HepG2 (cell line): ENCODE measurements at regions not wholly inside any gene's neighbourhood (a gene's known extent, or its start where the extent isn't known, plus 50 kb on each side); places are given as distances from the start of the nearest gene placed in this dataset.
"Not testable (repeated sequence)": the region's sequence is repeated elsewhere in the genome, so short reads cannot be mapped to it uniquely, and the experiment has no call there.

Source experiments
- ATAC-seq: fragments of 200-7000 bp; cut with Tn5 transposase; 3 replicates; pipeline ENCODE4 v1.9.1; 2020; ENCODE audit warnings: mild to moderate bottlenecking, moderate library complexity
- BruUV-seq: library from RNA; stranded (reverse); fragments of 400-500 nt; replicated peaks from 2 replicates; lab custom pipeline; 2021; lab: Mats Ljungman, UMichigan
- CTCF ChIA-PET: fragments of 300-600 bp; formaldehyde crosslinking; extraction: SDS; loops from one replicate; lab custom pipeline; 2021; ENCODE audit warnings: low total read pairs, inconsistent platforms, low intra/inter-chr PET ratio; lab: Yijun Ruan, JAX
- POLR2A ChIA-PET: fragments of 350-600 bp; sonication (Branson Sonifier 250); formaldehyde crosslinking; loops from one replicate; lab custom pipeline; 2020; ENCODE audit warnings: antibody characterized with exemption, inconsistent platforms; lab: Yijun Ruan, JAX
- DNase-seq: peaks from one replicate; pipeline ENCODE4 v3.0.0-alpha.2; 2015; ENCODE audit warnings: low spot score
- FAIRE-seq: peaks from 3 replicates; lab custom pipeline; 2011; peaks lifted over from hg19 to GRCh38; lab: Jason Lieb, UNC
- H2AFZ ChIP-seq: one replicate; pipeline ENCODE4 v1.6.1; 2011; ENCODE audit warnings: low read length, inconsistent platforms
- H3K27ac ChIP-seq: fragments of 300-600 bp; 3 replicates; pipeline ENCODE4 v1.8.0; 2011; ENCODE audit warnings: mixed run types, mild to moderate bottlenecking, mixed read lengths, low read length, inconsistent platforms; ENCODE audit not compliant: insufficient read depth; ENCODE audit errors: extremely low read length
- H3K27me3 ChIP-seq, 2 experiments: fragments of 200-600 bp in 1 of 2; 2 replicates in 1 of 2; 3 replicates in 1 of 2; pipeline versions ENCODE4 v1.6.0 to v1.8.0; 2011; ENCODE audit warnings: low read length in 2 of 2, mild to moderate bottlenecking in 2 of 2, moderate library complexity in 2 of 2, inconsistent platforms in 1 of 2; ENCODE audit not compliant: insufficient read depth in 2 of 2, control insufficient read depth in 1 of 2
- H3K36me3 ChIP-seq, 2 experiments: fragments of 200-600 bp in 1 of 2; replicated peaks in 1 of 2; 2 replicates in 1 of 2; 3 replicates in 1 of 2; pipeline versions ENCODE4 v1.5.1 to v1.8.0; 2011; ENCODE audit warnings: low read length in 2 of 2, inconsistent platforms in 1 of 2; ENCODE audit not compliant: insufficient read depth in 2 of 2, control insufficient read depth in 1 of 2
- H3K4me1 ChIP-seq: 2 replicates; pipeline ENCODE4 v1.5.1; 2012; ENCODE audit warnings: low read length, inconsistent platforms; ENCODE audit not compliant: insufficient read depth
- H3K4me2 ChIP-seq: 2 replicates; pipeline ENCODE4 v1.6.0; 2011; ENCODE audit warnings: low read depth, low read length, inconsistent platforms
- H3K4me3 ChIP-seq, 3 experiments: fragments of 200-600 bp in 1 of 3; sonication (generic), shearing (Covaris generic) in 1 of 3; replicated peaks in 1 of 3; 2 replicates each; pipeline ENCODE4 v1.5.1; 2011 to 2016; ENCODE audit warnings: low read length in 3 of 3, inconsistent platforms in 2 of 3, low read depth in 2 of 3, mild to moderate bottlenecking in 2 of 3, control low read depth in 1 of 3, mixed read lengths in 1 of 3; ENCODE audit not compliant: insufficient read depth in 1 of 3
- H3K79me2 ChIP-seq: one replicate; pipeline ENCODE4 v1.6.1; 2011; ENCODE audit warnings: low read length, inconsistent platforms; ENCODE audit not compliant: insufficient read depth
- H3K9ac ChIP-seq: 2 replicates; pipeline ENCODE4 v1.6.0; 2011; ENCODE audit warnings: mild to moderate bottlenecking, low read depth, low read length, inconsistent platforms; ENCODE audit not compliant: insufficient read depth
- H3K9me3 ChIP-seq: 2 replicates; pipeline ENCODE4 v1.5.1; 2012; ENCODE audit warnings: mild to moderate bottlenecking, low read length
- H4K20me1 ChIP-seq: 2 replicates; pipeline ENCODE4 v1.6.0; 2011; ENCODE audit warnings: inconsistent platforms, mild to moderate bottlenecking, low read length, moderate library complexity; ENCODE audit not compliant: insufficient read depth
- MAFF ChIP-seq: IDR thresholded peaks from 2 replicates; pipeline ENCODE4 v1.6.1; 2011; ENCODE audit warnings: low read depth, low read length, improper control_type of control experiment
- MAFK ChIP-seq, 2 experiments: IDR thresholded peaks in 1 of 2; conservative IDR thresholded peaks in 1 of 2; 2 replicates each; pipeline ENCODE4 v1.6.1; 2011; ENCODE audit warnings: improper control_type of control experiment in 2 of 2, low read length in 2 of 2
- RNF2 ChIP-seq: fragments of 450-650 bp; conservative IDR thresholded peaks from 2 replicates; pipeline ENCODE4 v1.6.1; 2016; ENCODE audit warnings: low read depth
- ZNF501 ChIP-seq: sonication (generic); formaldehyde crosslinking; IDR thresholded peaks from 2 replicates; pipeline ENCODE4 v1.5.1; 2020; ENCODE audit warnings: mild to moderate bottlenecking, moderate library complexity, missing genetic modification reagents
- WGBS: methylation state at CpG from one replicate; pipeline ENCODE4 v1.1.6; 2017; ENCODE audit warnings: low lambda C conversion rate; 5-methylcytosine and 5-hydroxymethylcytosine counted together
- in situ Hi-C: cut with HindIII; loops from 2 replicates; pipeline ENCODE4 v1.10.0; 2017; ENCODE audit warnings: low pct_unique_long_range_greater_than_20kb; ENCODE audit not compliant: extremely low pct_ligation_motif_present
- intact Hi-C: fragments of 100-400 bp; cut with micrococcal nuclease; formaldehyde crosslinking; loops from one replicate; pipeline ENCODE4 v1.10.0; 2022; ENCODE audit not compliant: unreplicated experiment
- TF ChIP-seq, protein P1 (sequence below): sonication (generic); formaldehyde crosslinking; conservative IDR thresholded peaks from 2 replicates; pipeline ENCODE4 v1.4.0; 2020; ENCODE audit warnings: missing genetic modification reagents
- TF ChIP-seq, protein P2 (sequence below): fragments of 450-650 bp; IDR thresholded peaks from 2 replicates; pipeline ENCODE4 v1.6.1; 2016

DNA sequence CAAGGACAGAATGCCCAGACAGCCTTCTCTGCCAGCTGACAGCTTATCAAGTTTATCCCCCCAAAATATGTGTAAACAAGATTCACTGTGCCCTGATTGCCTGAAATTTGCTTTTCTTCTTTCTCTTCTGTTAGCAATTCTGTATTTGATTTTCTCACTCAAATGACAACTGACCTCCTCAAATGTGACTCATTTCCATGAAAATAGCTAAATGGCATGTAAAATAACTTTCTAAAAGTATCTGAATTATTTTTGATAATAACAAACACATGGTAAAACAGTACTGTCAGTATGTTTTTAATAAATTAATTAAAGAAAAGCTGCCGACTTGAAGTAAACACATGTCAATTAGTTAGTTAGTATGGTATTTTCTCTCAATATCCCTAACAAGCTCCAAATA is 202.3 kb upstream of the STAC start:
- Histone ChIP-seq H3K27me3 (no peaks in the 10 kb centered on the region), H3K27ac (no peak overlapping the region), H3K36me3 (no peaks in the 10 kb centered on the region), H2AFZ (no peak overlapping the region), H3K4me1 (no peaks in the 10 kb centered on the region), H3K4me2 (no peak overlapping the region), H3K79me2 (no peaks in the 10 kb centered on the region), H3K9me3 (no peaks in the 10 kb centered on the region), H3K9ac (no peak overlapping the region), H4K20me1 (no peaks in the 10 kb centered on the region), H3K4me3 (no peak overlapping the region)
- TF ChIP-seq, protein P1, sequence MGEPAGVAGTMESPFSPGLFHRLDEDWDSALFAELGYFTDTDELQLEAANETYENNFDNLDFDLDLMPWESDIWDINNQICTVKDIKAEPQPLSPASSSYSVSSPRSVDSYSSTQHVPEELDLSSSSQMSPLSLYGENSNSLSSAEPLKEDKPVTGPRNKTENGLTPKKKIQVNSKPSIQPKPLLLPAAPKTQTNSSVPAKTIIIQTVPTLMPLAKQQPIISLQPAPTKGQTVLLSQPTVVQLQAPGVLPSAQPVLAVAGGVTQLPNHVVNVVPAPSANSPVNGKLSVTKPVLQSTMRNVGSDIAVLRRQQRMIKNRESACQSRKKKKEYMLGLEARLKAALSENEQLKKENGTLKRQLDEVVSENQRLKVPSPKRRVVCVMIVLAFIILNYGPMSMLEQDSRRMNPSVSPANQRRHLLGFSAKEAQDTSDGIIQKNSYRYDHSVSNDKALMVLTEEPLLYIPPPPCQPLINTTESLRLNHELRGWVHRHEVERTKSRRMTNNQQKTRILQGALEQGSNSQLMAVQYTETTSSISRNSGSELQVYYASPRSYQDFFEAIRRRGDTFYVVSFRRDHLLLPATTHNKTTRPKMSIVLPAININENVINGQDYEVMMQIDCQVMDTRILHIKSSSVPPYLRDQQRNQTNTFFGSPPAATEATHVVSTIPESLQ (CRISPR knock-in tag) = no peak
- TF ChIP-seq, protein P2, sequence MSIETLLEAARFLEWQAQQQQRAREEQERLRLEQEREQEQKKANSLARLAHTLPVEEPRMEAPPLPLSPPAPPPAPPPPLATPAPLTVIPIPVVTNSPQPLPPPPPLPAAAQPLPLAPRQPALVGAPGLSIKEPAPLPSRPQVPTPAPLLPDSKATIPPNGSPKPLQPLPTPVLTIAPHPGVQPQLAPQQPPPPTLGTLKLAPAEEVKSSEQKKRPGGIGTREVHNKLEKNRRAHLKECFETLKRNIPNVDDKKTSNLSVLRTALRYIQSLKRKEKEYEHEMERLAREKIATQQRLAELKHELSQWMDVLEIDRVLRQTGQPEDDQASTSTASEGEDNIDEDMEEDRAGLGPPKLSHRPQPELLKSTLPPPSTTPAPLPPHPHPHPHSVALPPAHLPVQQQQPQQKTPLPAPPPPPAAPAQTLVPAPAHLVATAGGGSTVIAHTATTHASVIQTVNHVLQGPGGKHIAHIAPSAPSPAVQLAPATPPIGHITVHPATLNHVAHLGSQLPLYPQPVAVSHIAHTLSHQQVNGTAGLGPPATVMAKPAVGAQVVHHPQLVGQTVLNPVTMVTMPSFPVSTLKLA = 0 out of 2 replicates have a peak, but pooled peaks have one; percentile 15
- BruUV-seq = no TSS peak
- in situ Hi-C loops = no loop called here
- WGBS = 42% methylated on average over 1 of the region's 1 CpG
- CTCF ChIA-PET = no interaction called here
- no peak for ATAC-seq
- no peak for FAIRE-seq
- DNase-seq = no peak
- POLR2A ChIA-PET = no interaction called here
- intact Hi-C loops = no loop called here

DNA sequence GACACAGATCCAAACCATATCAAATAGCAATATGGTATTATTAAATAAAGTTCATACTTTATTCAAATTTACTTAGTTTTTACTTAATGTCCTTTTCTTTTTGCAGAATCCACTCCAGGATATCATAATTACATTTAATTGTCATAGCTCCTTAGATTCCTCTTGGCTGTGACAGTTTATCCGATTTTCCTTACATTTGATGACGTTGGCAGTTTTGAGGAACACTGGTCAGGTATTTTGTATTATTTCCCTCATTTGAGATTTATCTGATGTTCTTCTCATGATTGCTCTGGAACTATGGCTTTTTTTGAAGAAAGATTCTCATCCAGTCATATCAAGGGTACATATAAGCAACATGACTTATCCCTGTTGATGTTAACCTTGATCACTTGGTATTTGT is 198.3 kb upstream of the STAC start:
- H2AFZ ChIP-seq = no peak overlapping the region
- POLR2A ChIA-PET = no interaction called here
- no peaks in the 10 kb centered on the region for H4K20me1 ChIP-seq
- intact Hi-C loops = no loop called here
- TF ChIP-seq ZNF501 (CRISPR knock-in tag) (no peak), MAFK (conservative IDR thresholded peaks at IDR 0.05 in 1 of 2, IDR thresholded peaks at IDR 0.05 in 1 of 2; ENCODE audit: low read length in 2 of 2) (peak; percentile 63 to 92), MAFF (peak; percentile 81), RNF2 (no peak)
- H3K4me2 ChIP-seq = no peak overlapping the region
- no peak for FAIRE-seq
- no peaks in the 10 kb centered on the region for H3K36me3 ChIP-seq
- no TSS peak for BruUV-seq
- CTCF ChIA-PET = no interaction called here
- DNase-seq = no peak
- WGBS = 20% methylated on average over 2 of the region's 2 CpGs
- no peaks in the 10 kb centered on the region for H3K9me3 ChIP-seq
- in situ Hi-C loops = no loop called here
- H3K79me2 ChIP-seq = no peaks in the 10 kb centered on the region
- no peaks in the 10 kb centered on the region for H3K27me3 ChIP-seq
- H3K4me3 ChIP-seq = no peak overlapping the region
- H3K9ac ChIP-seq = no peak overlapping the region
- no peak for ATAC-seq
- H3K27ac ChIP-seq = no peak overlapping the region
- no peaks in the 10 kb centered on the region for H3K4me1 ChIP-seq

DNA sequence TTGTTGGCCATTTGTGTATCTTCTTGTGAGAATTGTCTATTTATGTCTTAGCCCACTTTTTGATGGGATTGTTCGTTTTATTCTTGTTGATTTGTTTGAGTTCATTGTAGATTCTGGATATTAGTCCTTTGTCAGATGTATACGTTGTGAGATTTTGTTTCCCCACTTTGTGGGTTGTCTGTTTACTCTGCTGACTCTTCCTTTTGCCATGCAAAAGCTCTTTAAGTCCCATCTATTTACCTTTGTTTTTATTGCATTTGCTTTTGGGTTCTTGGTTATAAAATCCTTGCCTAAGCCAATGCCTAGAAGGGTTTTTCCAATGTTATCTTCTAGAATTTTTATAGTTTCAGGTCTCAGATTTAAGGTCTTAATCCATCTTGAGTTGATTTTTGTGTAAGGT is 193.1 kb upstream of the STAC start:
- H3K27ac ChIP-seq, H4K20me1 ChIP-seq, ATAC-seq, FAIRE-seq, BruUV-seq, intact Hi-C loops, H2AFZ ChIP-seq, DNase-seq, H3K4me1 ChIP-seq, CTCF ChIA-PET, H3K36me3 ChIP-seq, H3K9me3 ChIP-seq, in situ Hi-C loops, POLR2A ChIA-PET, H3K79me2 ChIP-seq, H3K4me3 ChIP-seq, H3K27me3 ChIP-seq, H3K9ac ChIP-seq, H3K4me2 ChIP-seq: not testable (repeated sequence)
- WGBS = 17% methylated on average over 2 of the region's 2 CpGs
